SH-SY5Y (cell line): ENCODE measurements at regions not wholly inside any gene's neighbourhood (a gene's known extent, or its start where the extent isn't known, plus 50 kb on each side); places are given as distances from the start of the nearest gene placed in this dataset.

Experiments used
- GATA2 ChIP-seq: IDR thresholded peaks from 2 replicates; pipeline ENCODE4 v1.6.1; 2011; ENCODE audit warnings: mild to moderate bottlenecking, low read depth, low read length
- GATA3 ChIP-seq: IDR thresholded peaks from 2 replicates; pipeline ENCODE4 v1.6.1; 2011; ENCODE audit warnings: low read depth, mild to moderate bottlenecking, low read length, moderate library complexity

GRCh38 chr7:130927564-130927963, 193.6 kb upstream of the KLF14 start:
- no peak for TF ChIP-seq GATA3
- no peak for TF ChIP-seq GATA2
